OCI-LY3 (cell line): ENCODE measurements at regions not wholly inside any gene's neighbourhood (a gene's known extent, or its start where the extent isn't known, plus 50 kb on each side); places are given as distances from the start of the nearest gene placed in this dataset.

Experiments used
- H2AFZ ChIP-seq: fragments of 200-600, 300-600 bp; shearing (Covaris generic); 2 replicates; pipeline ENCODE4 v1.6.0; 2014; ENCODE audit warnings: antibody characterized with exemption, low read depth, low read length
- H3K27ac ChIP-seq: fragments of 200-600, 300-600 bp; sonication (generic); 2 replicates; pipeline ENCODE4 v1.5.1; 2014; ENCODE audit warnings: mild to moderate bottlenecking, low read length, moderate library complexity, mixed read lengths
- H3K27me3 ChIP-seq: fragments of 200-600, 300-600 bp; sonication (generic); 2 replicates; pipeline ENCODE4 v1.6.1; 2014; ENCODE audit warnings: low read depth, low read length, mixed read lengths
- H3K36me3 ChIP-seq: fragments of 200-600, 300-600 bp; sonication (generic); replicated peaks from 2 replicates; pipeline ENCODE3; 2014; ENCODE audit warnings: low read depth, low read length, mixed read lengths
- H3K4me1 ChIP-seq: fragments of 300-600, 200-600 bp; sonication (generic); 2 replicates; pipeline ENCODE4 v1.6.1; 2014; ENCODE audit warnings: low read length, mixed read lengths
- H3K4me2 ChIP-seq: fragments of 200-600, 300-600 bp; sonication (generic); 2 replicates; pipeline ENCODE4 v1.6.1; 2014; ENCODE audit warnings: low read length, mixed read lengths
- H3K4me3 ChIP-seq: fragments of 300-600, 200-600 bp; sonication (generic); 2 replicates; pipeline ENCODE4 v1.5.1; 2014; ENCODE audit warnings: antibody characterized with exemption, mild to moderate bottlenecking, low read length, moderate library complexity
- H3K79me2 ChIP-seq: fragments of 300-600, 200-600 bp; shearing (Covaris generic); 2 replicates; pipeline ENCODE4 v1.6.1; 2014; ENCODE audit warnings: mild to moderate bottlenecking, low read length, mixed read lengths
- H3K9ac ChIP-seq: fragments of 300-600, 200-600 bp; shearing (Covaris generic); 2 replicates; pipeline ENCODE4 v1.6.0; 2014; ENCODE audit warnings: mild to moderate bottlenecking, low read length, moderate library complexity
- H3K9me3 ChIP-seq: fragments of 200-600, 300-600 bp; shearing (Covaris generic); 2 replicates; pipeline ENCODE4 v1.6.1; 2014; ENCODE audit warnings: low read length, mixed read lengths; ENCODE audit not compliant: insufficient read depth
- H4K20me1 ChIP-seq: fragments of 200-600, 300-600 bp; sonication (generic); 2 replicates; pipeline ENCODE4 v1.6.1; 2016; ENCODE audit warnings: low read length, mixed read lengths; ENCODE audit not compliant: insufficient read depth
- EZH2phosphoT487 ChIP-seq: fragments of 200-600 bp; shearing (Covaris generic); IDR thresholded peaks from 2 replicates; pipeline ENCODE4 v1.6.1; 2018; ENCODE audit warnings: antibody characterized with exemption, mixed run types, low read depth
- TF ChIP-seq, protein P1 (sequence below): fragments of 200-600, 300-600 bp; sonication (generic); IDR thresholded peaks from 2 replicates; pipeline ENCODE4 v1.5.1; 2014; ENCODE audit warnings: antibody characterized with exemption, low read length, low read depth

DNA sequence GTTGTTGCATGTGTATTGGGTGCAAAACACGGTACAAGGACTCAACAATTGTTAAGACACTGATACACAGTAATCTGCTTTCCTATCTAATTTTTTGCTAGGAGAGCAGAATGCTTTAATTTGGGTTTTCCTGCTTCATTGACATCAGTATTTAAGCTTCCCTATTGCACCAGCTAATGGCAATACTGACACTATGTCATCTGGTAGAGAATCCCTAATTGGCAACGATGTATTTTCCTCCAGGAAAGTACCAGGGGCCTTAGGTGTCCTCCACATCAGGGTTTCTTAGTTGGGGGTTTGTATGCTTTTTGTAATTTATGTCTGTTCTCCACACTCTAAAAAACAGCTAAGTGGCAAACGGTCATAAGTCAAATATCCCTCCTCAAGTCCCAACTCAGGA lies 76.5 kb upstream of the FRY start:
- Histone ChIP-seq H3K9ac (no peak overlapping the region), H3K79me2 (no peaks in the 10 kb centered on the region), H3K9me3 (no peaks in the 10 kb centered on the region)

DNA sequence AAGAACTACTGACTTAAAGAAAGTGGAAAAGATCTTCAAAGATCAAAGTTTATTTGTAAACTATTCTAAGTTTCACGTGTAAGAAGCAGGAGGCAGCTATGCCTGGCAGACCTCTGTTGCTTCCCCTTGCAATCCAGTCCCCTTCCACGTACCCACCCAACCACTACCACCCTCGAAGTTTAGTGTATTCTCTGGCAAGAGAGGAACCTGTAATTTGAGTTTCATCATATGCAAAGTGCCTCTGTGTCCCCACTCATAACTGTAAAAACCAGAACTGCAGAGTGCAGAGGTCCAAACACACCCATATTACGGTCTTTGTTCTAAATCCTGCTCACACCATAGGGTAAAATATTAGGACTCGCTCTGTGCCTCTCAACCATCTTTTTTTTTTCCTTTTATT lies 75.8 kb upstream of the FRY start:
- TF ChIP-seq, protein P1, sequence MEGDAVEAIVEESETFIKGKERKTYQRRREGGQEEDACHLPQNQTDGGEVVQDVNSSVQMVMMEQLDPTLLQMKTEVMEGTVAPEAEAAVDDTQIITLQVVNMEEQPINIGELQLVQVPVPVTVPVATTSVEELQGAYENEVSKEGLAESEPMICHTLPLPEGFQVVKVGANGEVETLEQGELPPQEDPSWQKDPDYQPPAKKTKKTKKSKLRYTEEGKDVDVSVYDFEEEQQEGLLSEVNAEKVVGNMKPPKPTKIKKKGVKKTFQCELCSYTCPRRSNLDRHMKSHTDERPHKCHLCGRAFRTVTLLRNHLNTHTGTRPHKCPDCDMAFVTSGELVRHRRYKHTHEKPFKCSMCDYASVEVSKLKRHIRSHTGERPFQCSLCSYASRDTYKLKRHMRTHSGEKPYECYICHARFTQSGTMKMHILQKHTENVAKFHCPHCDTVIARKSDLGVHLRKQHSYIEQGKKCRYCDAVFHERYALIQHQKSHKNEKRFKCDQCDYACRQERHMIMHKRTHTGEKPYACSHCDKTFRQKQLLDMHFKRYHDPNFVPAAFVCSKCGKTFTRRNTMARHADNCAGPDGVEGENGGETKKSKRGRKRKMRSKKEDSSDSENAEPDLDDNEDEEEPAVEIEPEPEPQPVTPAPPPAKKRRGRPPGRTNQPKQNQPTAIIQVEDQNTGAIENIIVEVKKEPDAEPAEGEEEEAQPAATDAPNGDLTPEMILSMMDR = no peak
- TF ChIP-seq EZH2phosphoT487 = no peak
- Histone ChIP-seq H3K36me3 (peaks cover 2% of the 10 kb centered on the region), H2AFZ (peak overlapping the region; percentile 8; the same call in 1 of the 2 replicates), H3K9me3 (no peaks in the 10 kb centered on the region), H3K79me2 (no peaks in the 10 kb centered on the region), H3K9ac (no peak overlapping the region), H3K27me3 (no peaks in the 10 kb centered on the region), H3K4me2 (peak overlapping the region; percentile 46), H3K4me3 (peak overlapping the region; percentile 12), H3K27ac (0 out of 2 replicates have a peak overlapping the region, but pooled peaks have one; percentile 7), H4K20me1 (no peaks in the 10 kb centered on the region), H3K4me1 (peaks cover 31% of the 10 kb centered on the region)

More for the DNA sequence above, 76.5 kb upstream of the FRY start:
- TF ChIP-seq EZH2phosphoT487 = no peak
- TF ChIP-seq, protein P1 = no peak
- H3K4me2 ChIP-seq = peak overlapping the region; percentile 46
- peaks cover 2% of the 10 kb centered on the region for H3K36me3 ChIP-seq
- no peak overlapping the region for H2AFZ ChIP-seq
- no peak overlapping the region for H3K27ac ChIP-seq
- H3K27me3 ChIP-seq = no peaks in the 10 kb centered on the region
- peaks cover 36% of the 10 kb centered on the region for H3K4me1 ChIP-seq
- H3K4me3 ChIP-seq = no peak overlapping the region
- no peaks in the 10 kb centered on the region for H4K20me1 ChIP-seq

DNA sequence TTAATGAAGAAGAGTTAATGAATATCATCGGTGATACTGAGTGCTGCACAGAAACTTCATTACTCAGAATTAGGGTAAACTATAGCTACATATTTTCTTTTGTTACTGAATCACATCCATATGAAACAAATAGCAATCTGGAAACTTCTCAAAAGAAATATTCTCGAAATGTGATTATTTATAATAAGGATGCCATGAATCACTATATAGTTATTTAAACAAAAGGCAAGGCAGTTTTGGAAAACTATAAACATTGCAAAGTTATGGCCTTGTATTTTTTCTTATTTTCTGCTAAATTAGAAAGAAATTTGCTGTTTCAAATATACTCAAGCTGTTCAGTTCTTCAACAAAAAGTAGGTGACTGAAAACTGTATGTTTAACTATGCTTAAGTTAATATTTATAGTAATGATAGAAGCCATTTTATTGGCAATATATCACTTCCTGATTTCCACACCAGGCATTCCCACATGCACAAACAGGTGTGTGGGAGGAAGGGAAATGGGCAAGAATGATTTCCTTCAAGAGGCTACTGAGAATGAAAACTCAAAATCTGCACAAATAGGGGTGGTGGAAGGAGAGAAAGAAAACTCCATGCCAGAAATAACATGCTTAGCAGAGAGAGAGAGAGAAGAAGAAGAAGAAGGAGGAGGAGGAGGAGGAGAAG lies 74.5 kb upstream of the FRY start:
- no peak for TF ChIP-seq EZH2phosphoT487
- TF ChIP-seq, protein P1 = no peak
- H4K20me1 ChIP-seq = no peaks in the 10 kb centered on the region
- H3K9ac ChIP-seq = no peak overlapping the region
- H2AFZ ChIP-seq = no peak overlapping the region
- H3K27ac ChIP-seq = no peak overlapping the region
- H3K27me3 ChIP-seq = no peaks in the 10 kb centered on the region
- no peaks in the 10 kb centered on the region for H3K79me2 ChIP-seq
- no peaks in the 10 kb centered on the region for H3K9me3 ChIP-seq
- H3K4me1 ChIP-seq = peaks cover 18% of the 10 kb centered on the region
- no peak overlapping the region for H3K4me2 ChIP-seq
- peaks cover 2% of the 10 kb centered on the region for H3K36me3 ChIP-seq
- H3K4me3 ChIP-seq = no peak overlapping the region

DNA sequence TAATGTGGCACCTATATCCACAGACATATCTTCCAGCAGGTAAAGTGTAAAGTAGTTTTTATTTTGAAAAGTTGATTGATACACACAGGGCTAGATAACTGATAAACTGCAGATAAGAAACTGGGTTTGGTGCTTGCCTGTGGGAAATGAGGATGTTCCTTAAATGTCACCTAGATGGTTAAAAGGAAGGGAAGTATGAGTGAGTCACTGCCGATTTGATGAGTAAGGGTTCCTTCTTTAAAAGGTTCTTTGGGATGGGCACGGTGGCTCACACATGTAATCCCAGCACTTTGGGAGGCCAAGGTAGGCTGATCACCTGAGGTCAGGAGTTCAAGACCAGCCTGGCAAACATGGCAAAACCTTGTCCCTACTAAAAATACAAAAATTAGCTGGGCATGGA lies 73.8 kb upstream of the FRY start:
- no peaks in the 10 kb centered on the region for H3K27me3 ChIP-seq
- H3K4me2 ChIP-seq = no peak overlapping the region
- no peak overlapping the region for H3K9ac ChIP-seq
- H3K9me3 ChIP-seq = no peaks in the 10 kb centered on the region
- peaks cover 2% of the 10 kb centered on the region for H3K36me3 ChIP-seq
- H2AFZ ChIP-seq = no peak overlapping the region
- H3K79me2 ChIP-seq = no peaks in the 10 kb centered on the region
- TF ChIP-seq EZH2phosphoT487 = no peak
- TF ChIP-seq, protein P1 = no peak
- H4K20me1 ChIP-seq = no peaks in the 10 kb centered on the region
- H3K4me1 ChIP-seq = peaks cover 18% of the 10 kb centered on the region
- no peak overlapping the region for H3K4me3 ChIP-seq
- H3K27ac ChIP-seq = no peak overlapping the region
